ENCODE measurements at regions not wholly inside any gene's neighbourhood (a gene's known extent, or its start where the extent isn't known, plus 50 kb on each side); places are given as distances from the start of the nearest gene placed in this dataset.
"Not testable (repeated sequence)": the region's sequence is repeated elsewhere in the genome, so short reads cannot be mapped to it uniquely, and the experiment has no call there.

DNA sequence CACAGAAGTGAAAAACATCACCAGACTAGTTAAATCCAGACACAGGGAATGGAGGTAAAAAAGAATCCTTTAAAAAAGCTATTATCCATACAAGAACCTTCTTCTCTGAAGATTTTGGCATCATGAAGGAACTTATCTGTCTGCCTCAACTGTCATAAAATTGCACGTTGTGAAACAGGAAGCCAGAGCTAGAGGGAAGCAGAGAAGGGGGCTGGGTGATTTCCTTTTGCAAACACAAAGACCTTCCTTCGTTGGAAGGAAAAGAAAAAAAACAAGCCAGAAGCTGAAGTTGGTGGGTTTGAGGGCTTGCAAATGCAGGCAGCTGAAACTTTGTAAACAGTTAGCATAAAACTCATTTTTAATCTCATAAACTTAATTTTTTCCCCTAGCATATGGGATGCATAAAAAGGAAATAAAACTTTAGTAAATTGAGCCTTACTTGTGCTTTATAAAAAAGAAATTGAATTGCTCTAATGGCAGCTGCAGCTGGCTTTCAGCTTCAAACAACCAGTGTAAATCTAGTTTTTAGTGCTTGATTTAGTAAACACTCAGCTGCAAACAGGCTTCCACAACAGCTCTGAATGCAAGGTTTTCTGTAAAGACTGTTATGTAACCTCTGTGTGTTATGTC, 101.6 kb downstream of the OTUD1 start:
- Histone ChIP-seq H3K27me3 (no peaks in the 10 kb centered on the region), H3K27ac (peak overlapping the region in 1 of 2 donors; percentile 79), H3K4me3 (no peak overlapping the region), H3K36me3 (no peaks in the 10 kb centered on the region), H3K9me3 (no peaks in the 10 kb centered on the region), H3K4me1 (peaks cover 0 to 35% of the 10 kb centered on the region in 2 donors)
- intact Hi-C loops (cut with DNase I), result no loop called here
- TF ChIP-seq, protein P1, sequence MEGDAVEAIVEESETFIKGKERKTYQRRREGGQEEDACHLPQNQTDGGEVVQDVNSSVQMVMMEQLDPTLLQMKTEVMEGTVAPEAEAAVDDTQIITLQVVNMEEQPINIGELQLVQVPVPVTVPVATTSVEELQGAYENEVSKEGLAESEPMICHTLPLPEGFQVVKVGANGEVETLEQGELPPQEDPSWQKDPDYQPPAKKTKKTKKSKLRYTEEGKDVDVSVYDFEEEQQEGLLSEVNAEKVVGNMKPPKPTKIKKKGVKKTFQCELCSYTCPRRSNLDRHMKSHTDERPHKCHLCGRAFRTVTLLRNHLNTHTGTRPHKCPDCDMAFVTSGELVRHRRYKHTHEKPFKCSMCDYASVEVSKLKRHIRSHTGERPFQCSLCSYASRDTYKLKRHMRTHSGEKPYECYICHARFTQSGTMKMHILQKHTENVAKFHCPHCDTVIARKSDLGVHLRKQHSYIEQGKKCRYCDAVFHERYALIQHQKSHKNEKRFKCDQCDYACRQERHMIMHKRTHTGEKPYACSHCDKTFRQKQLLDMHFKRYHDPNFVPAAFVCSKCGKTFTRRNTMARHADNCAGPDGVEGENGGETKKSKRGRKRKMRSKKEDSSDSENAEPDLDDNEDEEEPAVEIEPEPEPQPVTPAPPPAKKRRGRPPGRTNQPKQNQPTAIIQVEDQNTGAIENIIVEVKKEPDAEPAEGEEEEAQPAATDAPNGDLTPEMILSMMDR (IDR thresholded peaks at IDR 0.05), result no peak
- DNase-seq (peak in 2 of 4 donors; percentile 38 to 64), ATAC-seq (no peak)

DNA sequence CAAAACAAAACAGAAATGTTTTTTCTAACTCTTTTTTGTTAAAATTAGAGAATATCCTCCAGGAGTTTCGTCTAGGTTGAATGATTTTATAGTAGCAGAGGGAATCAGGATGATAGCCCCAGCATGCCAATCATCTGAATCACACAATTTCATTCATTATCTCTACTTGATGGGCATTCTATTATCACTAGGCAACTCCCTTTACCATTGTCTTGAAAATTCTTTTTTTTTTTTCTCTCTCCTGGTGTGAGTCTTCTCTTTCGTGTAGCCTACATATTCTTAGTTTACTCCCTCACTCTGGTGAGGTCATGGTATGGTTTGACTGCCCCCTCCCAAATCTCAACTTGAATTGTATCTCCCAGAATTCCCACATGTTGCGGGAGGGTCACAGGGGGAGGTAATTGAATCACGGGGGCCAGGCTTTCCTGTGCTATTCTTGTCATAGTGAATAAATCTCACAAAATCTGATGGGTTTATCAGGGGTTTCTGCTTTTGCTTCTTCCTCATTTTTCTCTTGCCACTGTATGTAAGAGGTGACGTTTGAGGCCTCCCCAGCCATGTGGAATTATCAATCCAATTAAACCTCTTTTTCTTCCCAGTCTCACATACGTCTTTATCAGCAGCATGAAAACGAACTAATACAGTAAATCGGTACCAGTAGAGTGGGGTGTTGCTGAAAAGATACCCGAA, 105.0 kb downstream of the OTUD1 start:
- no peak for DNase-seq
- no peak overlapping the region for H3K27ac ChIP-seq
- H3K4me1 ChIP-seq, result peaks cover 0 to 35% of the 10 kb centered on the region in 2 donors
- ATAC-seq, result no peak
- no peaks in the 10 kb centered on the region for H3K36me3 ChIP-seq
- TF ChIP-seq, protein P1 (IDR thresholded peaks at IDR 0.05), result no peak
- H3K4me3 ChIP-seq, result no peak overlapping the region
- intact Hi-C loops (cut with DNase I), result no loop called here
- no peaks in the 10 kb centered on the region for H3K27me3 ChIP-seq
- peaks cover 0 to 2% of the 10 kb centered on the region in 2 donors for H3K9me3 ChIP-seq

DNA sequence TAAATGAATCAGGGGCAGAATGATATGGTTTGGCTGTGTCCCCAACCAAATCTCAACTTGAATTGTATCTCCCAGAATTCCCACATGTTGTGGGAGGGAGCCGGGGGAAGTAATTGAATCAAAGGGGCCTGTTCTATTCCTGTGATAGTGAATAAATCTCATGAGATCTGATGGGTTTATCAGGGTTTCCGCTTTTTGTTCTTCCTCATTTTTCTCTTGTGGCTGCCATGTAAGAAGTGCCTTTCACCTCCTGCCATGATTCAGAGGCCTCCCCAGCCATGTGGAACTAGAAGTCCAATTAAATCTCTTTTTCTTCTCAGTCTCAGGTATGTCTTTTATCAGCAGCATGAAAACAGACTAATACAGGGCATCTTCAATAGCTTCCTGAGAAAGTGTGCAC, 107.0 kb downstream of the OTUD1 start:
- H3K4me3 ChIP-seq; intact Hi-C loops (cut with DNase I); H3K27ac ChIP-seq; H3K9me3 ChIP-seq; H3K36me3 ChIP-seq; H3K27me3 ChIP-seq; ATAC-seq; DNase-seq: not testable (repeated sequence)
- H3K4me1 ChIP-seq, result peaks cover 0 to 20% of the 10 kb centered on the region in 2 donors

DNA sequence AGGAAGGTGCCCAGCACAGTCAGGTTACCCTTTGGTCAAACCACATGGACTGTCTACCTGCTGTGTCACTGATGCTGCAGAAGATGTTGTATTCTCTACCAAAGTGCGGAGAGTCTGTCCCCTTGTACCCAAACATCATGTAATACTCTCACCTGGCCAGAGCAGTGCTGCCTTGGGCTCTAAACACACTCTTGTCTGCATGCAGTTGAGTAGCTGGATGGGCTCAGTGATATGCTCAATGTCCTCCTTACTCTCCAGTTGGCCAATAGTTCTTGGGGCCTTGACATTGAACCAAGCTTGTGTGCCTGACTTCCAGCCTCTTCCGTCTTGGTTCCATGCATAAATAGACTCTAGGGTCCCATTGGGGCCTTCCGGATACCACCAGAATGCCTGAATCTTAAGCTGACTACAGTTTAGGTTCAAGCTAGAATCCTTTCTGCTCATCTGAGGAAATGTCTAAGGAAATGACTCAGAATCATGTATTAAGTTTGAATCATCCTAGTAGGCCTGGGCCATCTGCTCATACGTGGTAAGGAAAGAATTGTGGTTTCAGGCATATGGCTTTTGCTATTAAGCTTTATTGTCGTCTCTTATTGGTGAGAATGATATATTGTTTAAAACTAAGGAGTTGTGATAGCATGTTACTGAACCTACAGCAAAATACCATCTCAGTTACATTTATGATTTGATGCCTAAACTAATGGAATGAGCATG, 118.0 kb downstream of the OTUD1 start:
- H3K27me3 ChIP-seq, result no peaks in the 10 kb centered on the region
- no peak overlapping the region for H3K4me3 ChIP-seq
- ATAC-seq, result no peak
- DNase-seq, result no peak
- H3K36me3 ChIP-seq, result no peaks in the 10 kb centered on the region
- H3K27ac ChIP-seq, result no peak overlapping the region
- no peaks in the 10 kb centered on the region for H3K4me1 ChIP-seq
- intact Hi-C loops (cut with DNase I), result no loop called here
- TF ChIP-seq, protein P1 (IDR thresholded peaks at IDR 0.05), result no peak
- H3K9me3 ChIP-seq, result peaks cover 0 to 10% of the 10 kb centered on the region in 2 donors

DNA sequence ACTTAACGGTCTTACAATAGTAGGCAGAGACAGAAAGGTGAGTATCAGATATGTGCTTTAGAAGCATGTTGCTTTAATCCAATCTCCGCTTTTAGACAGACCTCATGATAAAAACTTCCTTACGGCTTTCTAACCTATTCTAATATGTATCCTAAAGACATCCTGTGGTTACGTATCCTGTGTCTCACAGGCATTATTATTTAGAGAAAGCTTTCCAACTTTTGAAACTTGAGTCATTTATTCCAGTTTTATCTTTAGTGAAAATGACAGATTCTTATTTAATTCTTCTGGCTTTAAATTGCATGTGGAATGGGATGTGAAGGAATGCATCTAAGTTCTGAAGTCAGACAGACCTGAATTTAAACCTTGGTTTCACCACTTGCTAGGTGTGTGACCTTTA, 118.9 kb downstream of the OTUD1 start:
- H3K4me3 ChIP-seq, result no peak overlapping the region
- no peak overlapping the region for H3K27ac ChIP-seq
- H3K27me3 ChIP-seq, result no peaks in the 10 kb centered on the region
- no peaks in the 10 kb centered on the region for H3K4me1 ChIP-seq
- peaks cover 0 to 17% of the 10 kb centered on the region in 2 donors for H3K9me3 ChIP-seq
- TF ChIP-seq, protein P1 (IDR thresholded peaks at IDR 0.05), result no peak
- intact Hi-C loops (cut with DNase I), result no loop called here
- H3K36me3 ChIP-seq, result no peaks in the 10 kb centered on the region
- DNase-seq (no peak), ATAC-seq (no peak)
